GM19397 (cell line): ENCODE measurements at regions not wholly inside any gene's neighbourhood (a gene's known extent, or its start where the extent isn't known, plus 50 kb on each side); places are given as distances from the start of the nearest gene placed in this dataset.
"Not testable (repeated sequence)": the region's sequence is repeated elsewhere in the genome, so short reads cannot be mapped to it uniquely, and the experiment has no call there.

Experiments used
- ATAC-seq: cut with Tn5 transposase; IDR thresholded peaks from one replicate; pipeline ENCODE4 v1.9.1; 2021; ENCODE audit warnings: mild to moderate bottlenecking, moderate library complexity; ENCODE audit not compliant: unreplicated experiment

DNA sequence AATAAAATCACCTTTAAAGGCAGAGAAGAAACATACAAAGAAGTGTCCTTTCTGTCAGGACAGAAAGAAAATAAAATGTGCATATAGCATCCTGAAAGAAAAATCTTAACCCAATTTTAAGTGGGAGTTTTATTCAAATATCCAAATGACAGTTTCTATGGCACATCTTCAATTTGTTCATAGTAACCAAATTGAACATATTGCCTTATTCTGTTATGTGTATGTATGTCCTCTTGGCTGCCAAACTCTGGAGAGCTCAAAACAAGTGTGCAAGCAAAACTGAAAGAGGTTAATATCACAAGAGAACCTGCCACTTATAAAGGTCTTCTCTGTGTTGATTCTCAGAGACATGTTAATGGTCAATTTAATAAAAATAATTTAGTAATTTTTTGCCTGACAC, 334.7 kb downstream of the BCKDHB start:
- no peak for ATAC-seq

DNA sequence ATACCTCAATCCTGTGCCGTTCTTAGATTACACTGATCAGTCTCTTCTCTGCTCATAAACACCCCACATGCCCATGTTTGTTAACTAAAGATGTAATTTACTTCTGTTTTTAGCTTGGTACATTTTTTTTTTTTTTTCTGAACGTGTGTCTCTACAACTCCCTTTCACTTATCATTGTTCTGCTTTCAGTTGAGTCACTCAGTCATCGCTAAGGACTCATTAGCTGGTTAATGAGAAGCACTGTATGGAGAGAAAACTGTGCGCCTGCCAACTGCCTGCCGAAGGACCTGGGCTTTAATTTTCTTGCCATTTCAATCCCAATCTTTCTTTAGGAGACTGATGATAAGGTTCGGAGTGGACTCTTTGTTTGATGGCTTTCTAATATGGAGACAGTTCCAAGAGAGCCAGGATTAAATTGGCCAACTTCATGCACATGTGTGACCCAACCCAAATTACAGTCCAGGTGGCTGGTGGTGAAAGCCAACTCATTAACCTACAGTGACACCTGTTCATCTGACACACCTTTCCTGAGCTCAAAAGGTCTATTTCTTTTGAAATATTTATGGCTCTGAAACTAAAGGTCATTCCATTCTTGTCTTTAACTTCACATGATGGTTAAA, 334.1 kb downstream of the BCKDHB start:
- no peak for ATAC-seq

DNA sequence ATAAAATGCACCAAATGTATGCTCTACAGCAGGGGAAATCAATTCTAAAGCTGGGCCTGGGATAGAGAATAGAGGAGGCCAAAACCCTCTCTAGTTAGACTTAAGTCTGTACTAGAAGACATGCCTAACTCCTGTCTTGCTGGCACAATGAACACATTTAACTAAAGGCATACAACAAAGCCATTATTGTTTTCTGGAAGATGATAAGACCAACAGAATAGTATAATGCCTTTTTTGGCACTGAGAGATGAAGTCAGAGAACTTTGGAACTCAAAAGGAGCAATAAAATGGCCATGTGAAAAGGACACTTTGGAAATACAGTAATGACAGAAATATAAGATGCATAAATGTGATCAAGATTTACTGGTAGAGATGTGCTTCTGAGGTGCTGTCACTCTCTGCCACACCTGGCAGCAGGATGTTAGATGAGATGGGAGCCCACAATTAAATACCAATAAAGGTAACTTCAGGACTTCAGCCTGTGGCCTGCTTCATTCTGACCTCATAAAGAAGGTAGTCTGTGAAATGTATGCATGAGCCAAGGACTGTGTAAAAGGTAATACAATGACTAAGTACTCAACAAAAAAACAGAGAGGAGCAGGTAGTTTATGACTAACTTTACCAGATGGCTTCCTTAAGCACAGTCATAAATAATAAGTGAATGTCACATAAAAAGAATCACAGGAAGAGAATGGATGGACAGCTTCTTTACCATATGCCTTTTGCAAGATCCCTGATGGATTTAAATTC, 333.4 kb downstream of the BCKDHB start:
- no peak for ATAC-seq

DNA sequence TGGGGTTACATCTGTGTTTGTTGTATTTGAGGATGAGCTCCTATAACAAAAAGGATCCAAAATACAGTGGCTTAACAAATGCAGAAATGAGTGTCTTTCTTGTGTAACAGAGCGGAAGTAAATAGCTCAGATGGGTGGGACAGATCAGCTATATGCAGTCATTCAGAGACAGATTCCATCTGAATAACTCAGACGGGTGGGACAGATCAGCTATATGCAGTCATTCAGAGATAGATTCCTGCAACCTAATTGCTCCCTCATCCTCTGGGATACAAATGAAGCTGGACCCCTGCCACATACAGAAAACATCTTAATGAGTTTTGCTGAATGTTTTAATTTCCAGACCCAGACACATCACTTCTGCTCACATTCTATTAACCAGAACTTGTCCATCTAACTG, 332.3 kb downstream of the BCKDHB start:
- ATAC-seq: no peak

DNA sequence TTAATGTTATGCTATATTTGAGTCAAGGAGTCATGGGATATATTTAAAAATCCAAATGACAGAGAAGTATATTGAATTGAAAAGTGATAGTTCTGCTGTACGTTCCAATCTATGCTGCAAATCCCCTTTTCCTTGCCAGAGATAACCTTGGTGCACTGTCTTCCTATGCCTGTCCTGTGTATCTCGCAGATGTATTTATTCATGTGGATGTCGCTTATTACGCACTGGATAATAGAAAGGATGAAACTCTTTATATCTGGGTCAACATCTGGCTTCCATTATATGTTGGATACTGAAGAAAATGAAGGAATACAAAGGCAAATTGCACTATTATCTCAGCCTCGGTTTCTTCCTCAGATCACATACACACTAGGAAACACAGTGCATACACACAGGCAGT, 331.3 kb downstream of the BCKDHB start:
- ATAC-seq: no peak

DNA sequence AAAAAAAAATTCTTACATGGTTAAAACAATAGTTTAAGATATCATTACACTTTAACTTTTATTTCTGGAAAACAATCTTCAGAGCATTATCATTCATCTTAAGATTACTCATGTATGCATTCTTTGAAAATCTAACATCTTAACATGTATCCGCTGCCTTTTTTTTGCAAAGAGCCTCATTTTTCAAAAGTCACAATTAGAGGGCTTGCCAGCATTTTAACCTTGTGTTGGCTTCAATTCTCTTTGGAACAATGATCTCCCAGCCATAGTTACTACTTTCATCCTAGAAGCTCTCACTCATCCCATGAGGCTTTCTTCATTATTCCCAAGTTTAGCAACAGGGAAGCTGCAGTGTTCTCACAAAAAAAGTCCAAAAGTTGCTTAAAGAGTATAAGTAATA, 330.8 kb downstream of the BCKDHB start:
- ATAC-seq: no peak

DNA sequence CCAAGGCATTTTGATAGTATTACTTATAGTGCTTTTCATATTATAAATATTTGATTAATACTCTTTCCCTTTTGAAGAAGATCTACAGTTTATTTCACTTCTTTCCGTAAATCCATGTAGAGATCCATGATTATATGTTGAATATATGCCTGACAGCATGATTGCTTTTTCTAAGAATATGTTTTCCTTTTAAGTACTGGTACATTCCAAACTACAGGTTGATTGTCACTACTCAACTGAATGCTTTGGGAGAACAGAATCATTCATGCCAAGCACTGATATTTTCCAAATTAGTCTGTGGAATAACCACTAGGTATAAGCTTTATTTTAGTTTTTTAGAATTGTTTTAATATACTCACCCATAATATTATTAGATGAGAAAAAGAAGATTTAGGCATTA, 330.2 kb downstream of the BCKDHB start:
- ATAC-seq: no peak

DNA sequence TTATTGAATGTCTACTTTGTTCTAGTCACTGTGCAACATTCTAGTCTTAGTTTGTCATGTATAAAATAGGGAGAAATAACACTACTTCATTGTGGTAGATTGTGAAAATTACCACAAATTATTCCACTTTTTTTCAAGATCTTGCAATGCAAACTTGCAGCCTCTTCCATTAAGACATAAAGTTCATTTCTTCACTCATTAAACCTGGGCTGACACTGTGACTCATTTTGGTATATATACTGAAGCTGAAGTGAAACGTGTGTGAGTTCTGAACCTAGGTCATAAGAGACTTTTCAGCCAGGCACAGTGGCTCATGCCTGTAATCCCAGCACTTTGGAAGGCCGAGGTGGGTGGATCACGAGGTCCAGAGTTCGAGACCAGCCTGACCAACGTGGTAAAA, 329.0 kb downstream of the BCKDHB start:
- ATAC-seq: no peak

DNA sequence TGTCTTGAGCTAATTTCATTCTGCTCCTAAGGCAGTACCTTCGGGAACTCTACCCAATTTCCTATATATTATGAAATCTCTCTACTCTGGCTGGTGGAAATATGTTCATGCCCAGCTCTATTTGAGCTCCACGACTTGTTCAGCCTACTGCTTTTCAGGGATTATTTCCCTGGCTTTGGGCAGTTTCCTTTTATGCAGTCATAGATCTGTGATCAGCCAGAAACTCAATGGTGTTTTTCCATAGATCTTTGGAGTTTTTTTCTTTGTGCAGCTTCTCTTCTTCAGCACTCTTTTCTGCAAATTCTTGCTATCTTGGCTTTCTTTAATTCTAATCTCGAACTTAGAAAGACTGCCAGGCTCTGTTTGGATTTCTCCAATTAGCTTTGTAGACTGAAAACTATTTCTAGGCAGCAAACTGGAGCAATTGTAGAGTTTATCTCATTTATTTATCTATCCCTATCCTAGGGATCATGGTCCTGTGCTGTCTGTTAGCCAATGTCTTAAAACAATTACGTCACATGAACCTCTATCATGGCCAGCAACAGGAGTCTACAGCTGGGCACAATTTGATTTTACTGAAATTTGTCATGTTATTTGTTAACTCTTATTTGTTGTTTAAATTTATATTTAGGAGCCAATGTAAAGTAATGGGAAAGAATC, 328.4 kb downstream of the BCKDHB start:
- ATAC-seq: no peak

DNA sequence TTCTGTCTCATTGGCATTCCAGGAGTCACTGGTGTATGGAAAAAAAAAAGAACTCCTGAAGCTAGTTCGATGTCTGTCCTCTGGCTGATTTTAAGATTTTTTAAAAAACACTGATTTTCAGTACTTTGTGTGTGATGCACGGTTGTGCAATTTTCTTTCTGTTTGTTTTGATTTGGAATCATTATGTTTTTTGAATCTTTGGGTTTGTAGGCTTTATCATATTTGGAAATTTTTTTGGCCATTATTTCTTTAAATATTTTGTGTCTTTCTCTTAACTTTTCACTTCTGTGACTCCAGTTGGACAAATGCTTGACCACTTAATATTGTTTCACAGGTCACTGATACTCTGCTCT, 327.2 kb downstream of the BCKDHB start:
- ATAC-seq: no peak

DNA sequence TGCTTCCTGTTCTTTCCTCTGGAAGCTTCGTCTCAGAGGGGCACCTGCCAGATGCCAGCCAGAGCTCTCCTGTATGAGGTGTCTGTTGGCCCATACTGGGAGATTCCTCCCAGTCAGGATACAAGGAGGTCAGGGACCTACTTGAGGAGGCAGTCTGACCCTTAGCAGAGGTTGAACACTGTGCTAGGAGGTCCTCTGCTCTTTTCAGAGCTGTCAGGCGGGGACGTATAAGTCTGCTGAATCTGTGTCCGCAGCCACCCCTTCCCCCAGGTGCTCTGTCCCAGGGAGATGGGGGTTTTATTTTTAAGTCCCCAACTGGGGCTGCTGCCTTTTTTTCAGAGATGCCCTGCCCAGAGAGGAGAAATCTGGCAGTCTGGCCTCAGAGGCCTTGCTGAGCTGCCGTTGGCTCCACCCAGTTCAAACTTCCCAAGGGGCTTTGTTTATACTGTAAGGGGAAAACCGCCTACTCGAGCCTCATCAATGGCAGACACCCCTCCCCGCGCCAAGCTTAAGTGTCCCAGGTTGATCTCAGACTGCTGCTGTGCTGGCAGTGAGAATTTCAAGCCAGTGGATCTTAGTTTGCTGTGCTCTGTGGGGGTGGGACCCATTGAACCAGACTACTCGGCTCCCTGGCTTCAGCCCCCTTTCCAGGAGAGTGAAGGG, 326.7 kb downstream of the BCKDHB start:
- no peak for ATAC-seq

DNA sequence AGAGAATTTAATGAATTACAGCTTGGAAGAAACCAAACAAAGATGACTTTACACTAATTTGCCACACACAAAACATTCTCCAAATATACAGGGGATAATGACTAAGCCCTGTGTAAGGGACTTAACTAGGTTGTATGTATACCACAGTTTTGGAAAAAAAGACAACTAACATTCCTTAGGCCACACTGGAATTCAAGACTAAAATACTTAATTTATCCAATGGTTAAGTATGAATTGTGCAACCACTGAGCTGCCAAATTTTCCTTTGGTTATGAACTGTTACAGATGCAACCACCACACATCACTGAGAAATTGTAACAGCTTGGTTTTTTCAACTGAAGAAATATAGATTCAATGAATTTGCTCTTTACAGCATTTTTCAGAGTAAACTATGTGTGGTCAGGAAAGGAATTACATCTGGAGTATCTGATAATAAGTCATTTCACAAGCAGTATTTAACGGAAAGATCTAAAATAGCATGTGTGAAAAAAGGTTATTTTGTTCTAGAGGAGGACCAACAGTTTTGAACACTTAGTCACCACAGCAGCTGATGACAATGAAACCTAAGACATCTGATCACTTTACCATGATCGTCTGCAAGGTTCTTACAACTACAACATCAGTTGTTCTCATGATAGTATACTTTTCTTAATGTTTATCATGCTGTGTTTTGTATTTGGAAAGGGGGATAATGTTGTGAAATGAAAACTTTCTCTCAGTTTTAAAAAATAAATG, 318.8 kb downstream of the BCKDHB start:
- no peak for ATAC-seq

DNA sequence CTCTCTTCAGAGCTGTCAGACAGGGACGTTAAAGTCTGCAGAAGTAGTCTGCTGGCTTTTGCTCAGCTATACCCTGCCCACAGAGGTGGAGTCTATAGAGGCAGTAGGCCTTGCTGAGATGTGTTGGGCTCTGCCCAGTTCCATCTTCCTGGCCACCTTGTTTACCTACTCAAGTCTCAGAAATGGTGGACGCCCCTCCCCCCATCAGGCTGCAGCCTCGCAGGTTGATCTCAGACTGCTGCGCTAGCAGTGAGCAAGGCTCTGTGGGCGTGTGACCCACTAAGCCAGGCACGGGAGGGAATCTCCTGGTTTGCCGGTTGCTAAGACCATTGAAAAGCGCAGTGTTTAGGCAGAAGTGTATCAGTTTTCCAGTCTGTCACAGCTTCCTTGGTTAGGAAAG, 305.0 kb downstream of the BCKDHB start:
- ATAC-seq: no peak

DNA sequence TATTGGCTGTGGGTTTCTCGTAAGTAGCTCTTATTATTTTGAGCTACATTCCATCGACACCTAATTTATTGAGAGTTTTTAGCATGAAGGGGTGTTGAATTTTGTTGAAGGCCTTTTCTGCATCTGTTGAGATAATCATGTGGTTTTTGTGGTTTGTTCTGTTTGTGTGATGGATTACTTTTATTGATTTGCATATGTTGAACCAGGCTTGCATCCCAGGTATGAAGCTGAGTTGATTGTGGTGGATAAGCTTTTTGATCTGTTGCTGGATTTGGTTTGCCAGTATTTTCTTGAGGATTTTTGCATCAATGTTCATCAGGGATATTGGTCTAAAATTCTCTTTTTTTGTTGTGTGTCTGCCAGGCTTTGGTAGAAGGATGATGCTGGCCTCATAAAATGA, 301.5 kb downstream of the BCKDHB start:
- not testable (repeated sequence) for ATAC-seq

DNA sequence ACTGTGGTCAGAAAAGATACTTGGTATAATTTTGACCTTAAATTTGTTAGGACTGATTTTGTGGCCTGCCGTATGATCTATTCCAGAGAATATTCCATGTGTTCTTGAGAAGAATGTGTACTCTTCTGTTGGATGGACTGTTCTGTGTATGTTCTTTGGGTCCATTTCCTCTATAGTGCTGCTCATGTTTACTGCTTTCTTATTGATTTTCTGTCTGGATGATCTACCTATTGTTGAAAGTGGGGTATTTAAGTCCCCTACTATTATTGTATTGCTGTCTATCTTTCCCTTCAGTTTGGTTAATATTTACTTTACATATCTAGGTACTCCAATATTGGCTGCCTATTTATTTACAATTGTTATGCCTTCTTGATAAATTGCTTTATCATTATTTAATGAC, 298.4 kb downstream of the BCKDHB start:
- ATAC-seq: no peak

DNA sequence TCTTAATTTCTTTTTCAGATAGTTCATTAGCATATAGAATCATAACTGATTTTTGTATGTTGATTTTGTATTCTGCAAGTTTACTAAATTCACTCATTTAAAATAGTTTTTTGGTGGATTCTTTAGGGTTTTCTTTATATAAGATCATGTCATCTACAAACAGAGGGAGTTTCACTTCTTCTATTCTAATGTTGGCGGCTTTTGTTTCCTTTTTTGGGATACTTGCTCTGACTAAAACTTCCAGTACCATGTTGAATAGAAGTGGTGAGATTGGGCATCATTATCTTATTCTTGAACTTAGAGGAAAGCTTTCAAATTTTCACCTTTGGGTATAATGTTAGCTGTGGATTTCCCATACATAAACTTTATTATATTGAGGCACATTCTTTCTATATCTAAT, 296.9 kb downstream of the BCKDHB start:
- ATAC-seq: no peak

DNA sequence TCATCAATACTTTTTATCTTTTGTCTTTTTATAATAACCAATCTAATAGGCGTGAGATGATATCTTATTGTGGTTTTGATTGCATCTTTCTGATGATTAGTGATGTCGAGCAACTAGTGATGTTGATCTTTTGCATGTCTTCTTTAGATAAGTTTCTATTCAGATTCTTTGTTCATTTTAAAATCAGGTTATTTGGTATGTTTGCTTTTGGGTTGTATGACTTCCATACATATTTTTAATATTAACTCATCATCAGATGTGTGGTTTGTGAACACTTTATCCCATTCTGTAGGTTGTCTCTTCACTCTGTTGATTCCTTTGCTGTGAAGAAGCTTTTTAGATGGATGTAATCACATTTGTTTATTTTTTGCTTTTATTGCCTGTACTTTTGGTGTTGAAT, 295.8 kb downstream of the BCKDHB start:
- no peak for ATAC-seq
